Stimulated activated CD4-positive, alpha-beta T cell treated with anti-CD3 and anti-CD28 coated beads, Interleukin-2, amount 100 ng/mL, for 4 hours (primary cell): ENCODE measurements at regions not wholly inside any gene's neighbourhood (a gene's known extent, or its start where the extent isn't known, plus 50 kb on each side); places are given as distances from the start of the nearest gene placed in this dataset.
"Not testable (repeated sequence)": the region's sequence is repeated elsewhere in the genome, so short reads cannot be mapped to it uniquely, and the experiment has no call there.

Experiments used
- DNase-seq: peaks from one replicate; pipeline ENCODE4 v3.0.0-alpha.2; 2020; ENCODE audit warnings: low read depth

GRCh38 chr7:356691-357462 lies 66.9 kb downstream of the FOXL3 start:
- DNase-seq = no peak

- DNase-seq = no peak
Measured at GRCh38 chr7:357531-358209, 67.7 kb downstream of the FOXL3 start.

- no peak for DNase-seq
Measured at GRCh38 chr7:358352-358751, 68.4 kb downstream of the FOXL3 start.

- DNase-seq = no peak
Measured at GRCh38 chr7:359226-359765, 69.3 kb downstream of the FOXL3 start.

GRCh38 chr7:359766-360361 lies 69.9 kb downstream of the FOXL3 start:
- DNase-seq = no peak

- peak; percentile 24 for DNase-seq
Measured at GRCh38 chr7:360454-361100, 70.6 kb downstream of the FOXL3 start.

GRCh38 chr7:361182-361581 lies 71.2 kb downstream of the FOXL3 start:
- not testable (repeated sequence) for DNase-seq

GRCh38 chr7:361680-362401 lies 71.9 kb downstream of the FOXL3 start:
- no peak for DNase-seq

GRCh38 chr7:362402-363096 lies 72.6 kb downstream of the FOXL3 start:
- DNase-seq = peak; percentile 37

GRCh38 chr7:363626-364025 lies 73.7 kb downstream of the FOXL3 start:
- DNase-seq = no peak

GRCh38 chr7:364536-364935 lies 74.6 kb downstream of the FOXL3 start:
- DNase-seq = no peak

- no peak for DNase-seq
Measured at GRCh38 chr7:365593-365992, 75.6 kb downstream of the FOXL3 start.

- DNase-seq = no peak
Measured at GRCh38 chr7:366161-366803, 76.3 kb downstream of the FOXL3 start.

- no peak for DNase-seq
Measured at GRCh38 chr7:367351-367901, 77.5 kb downstream of the FOXL3 start.

GRCh38 chr7:368651-369475 lies 78.9 kb downstream of the FOXL3 start:
- no peak for DNase-seq

GRCh38 chr7:369476-370258 lies 79.7 kb downstream of the FOXL3 start:
- DNase-seq = no peak

- no peak for DNase-seq
Measured at GRCh38 chr7:370259-370625, 80.3 kb downstream of the FOXL3 start.

GRCh38 chr7:370775-371118 lies 80.8 kb downstream of the FOXL3 start:
- DNase-seq = no peak
